OCI-LY3 (cell line): ENCODE measurements at regions not wholly inside any gene's neighbourhood (a gene's known extent, or its start where the extent isn't known, plus 50 kb on each side); places are given as distances from the start of the nearest gene placed in this dataset.

Experiments used
- H2AFZ ChIP-seq: fragments of 200-600, 300-600 bp; shearing (Covaris generic); 2 replicates; pipeline ENCODE4 v1.6.0; 2014; ENCODE audit warnings: antibody characterized with exemption, low read depth, low read length
- H3K27ac ChIP-seq: fragments of 200-600, 300-600 bp; sonication (generic); 2 replicates; pipeline ENCODE4 v1.5.1; 2014; ENCODE audit warnings: mild to moderate bottlenecking, low read length, moderate library complexity, mixed read lengths
- H3K27me3 ChIP-seq: fragments of 200-600, 300-600 bp; sonication (generic); 2 replicates; pipeline ENCODE4 v1.6.1; 2014; ENCODE audit warnings: low read depth, low read length, mixed read lengths
- H3K36me3 ChIP-seq: fragments of 200-600, 300-600 bp; sonication (generic); replicated peaks from 2 replicates; pipeline ENCODE3; 2014; ENCODE audit warnings: low read depth, low read length, mixed read lengths
- H3K4me1 ChIP-seq: fragments of 300-600, 200-600 bp; sonication (generic); 2 replicates; pipeline ENCODE4 v1.6.1; 2014; ENCODE audit warnings: low read length, mixed read lengths
- H3K4me2 ChIP-seq: fragments of 200-600, 300-600 bp; sonication (generic); 2 replicates; pipeline ENCODE4 v1.6.1; 2014; ENCODE audit warnings: low read length, mixed read lengths
- H3K4me3 ChIP-seq: fragments of 300-600, 200-600 bp; sonication (generic); 2 replicates; pipeline ENCODE4 v1.5.1; 2014; ENCODE audit warnings: antibody characterized with exemption, mild to moderate bottlenecking, low read length, moderate library complexity
- H3K79me2 ChIP-seq: fragments of 300-600, 200-600 bp; shearing (Covaris generic); 2 replicates; pipeline ENCODE4 v1.6.1; 2014; ENCODE audit warnings: mild to moderate bottlenecking, low read length, mixed read lengths
- H3K9ac ChIP-seq: fragments of 300-600, 200-600 bp; shearing (Covaris generic); 2 replicates; pipeline ENCODE4 v1.6.0; 2014; ENCODE audit warnings: mild to moderate bottlenecking, low read length, moderate library complexity
- H3K9me3 ChIP-seq: fragments of 200-600, 300-600 bp; shearing (Covaris generic); 2 replicates; pipeline ENCODE4 v1.6.1; 2014; ENCODE audit warnings: low read length, mixed read lengths; ENCODE audit not compliant: insufficient read depth
- H4K20me1 ChIP-seq: fragments of 200-600, 300-600 bp; sonication (generic); 2 replicates; pipeline ENCODE4 v1.6.1; 2016; ENCODE audit warnings: low read length, mixed read lengths; ENCODE audit not compliant: insufficient read depth
- CTCF ChIP-seq: fragments of 200-600, 300-600 bp; sonication (generic); IDR thresholded peaks from 2 replicates; pipeline ENCODE4 v1.5.1; 2014; ENCODE audit warnings: antibody characterized with exemption, low read length, low read depth
- EZH2phosphoT487 ChIP-seq: fragments of 200-600 bp; shearing (Covaris generic); IDR thresholded peaks from 2 replicates; pipeline ENCODE4 v1.6.1; 2018; ENCODE audit warnings: antibody characterized with exemption, mixed run types, low read depth

- H3K4me3 ChIP-seq: no peak overlapping the region
- H3K27ac ChIP-seq: no peak overlapping the region
- H3K79me2 ChIP-seq: no peaks in the 10 kb centered on the region
- H3K36me3 ChIP-seq: no peaks in the 10 kb centered on the region
- H2AFZ ChIP-seq: no peak overlapping the region
- TF ChIP-seq CTCF: no peak
- TF ChIP-seq EZH2phosphoT487: no peak
- H3K9ac ChIP-seq: no peak overlapping the region
- H3K27me3 ChIP-seq: no peaks in the 10 kb centered on the region
- H3K4me2 ChIP-seq: no peak overlapping the region
- H3K9me3 ChIP-seq: no peaks in the 10 kb centered on the region
- H3K4me1 ChIP-seq: no peaks in the 10 kb centered on the region
- H4K20me1 ChIP-seq: no peaks in the 10 kb centered on the region
Observed at GRCh38 chr21:18603980-18604379, 200.4 kb upstream of the TMPRSS15 start.

- TF ChIP-seq EZH2phosphoT487 (no peak), CTCF (no peak)
- Histone ChIP-seq H3K9ac (no peak overlapping the region), H2AFZ (no peak overlapping the region), H3K4me2 (no peak overlapping the region), H4K20me1 (no peaks in the 10 kb centered on the region), H3K79me2 (no peaks in the 10 kb centered on the region), H3K27me3 (no peaks in the 10 kb centered on the region), H3K36me3 (no peaks in the 10 kb centered on the region), H3K4me3 (no peak overlapping the region), H3K9me3 (no peaks in the 10 kb centered on the region), H3K4me1 (no peaks in the 10 kb centered on the region), H3K27ac (no peak overlapping the region)
Observed at GRCh38 chr21:18608226-18608625, 204.6 kb upstream of the TMPRSS15 start.

- no peak overlapping the region for H3K4me3 ChIP-seq
- H3K79me2 ChIP-seq: no peaks in the 10 kb centered on the region
- H3K9me3 ChIP-seq: no peaks in the 10 kb centered on the region
- no peak overlapping the region for H3K27ac ChIP-seq
- H3K4me2 ChIP-seq: no peak overlapping the region
- H3K4me1 ChIP-seq: no peaks in the 10 kb centered on the region
- H2AFZ ChIP-seq: no peak overlapping the region
- no peaks in the 10 kb centered on the region for H3K27me3 ChIP-seq
- H3K36me3 ChIP-seq: no peaks in the 10 kb centered on the region
- no peak overlapping the region for H3K9ac ChIP-seq
- no peaks in the 10 kb centered on the region for H4K20me1 ChIP-seq
- no peak for TF ChIP-seq EZH2phosphoT487
- no peak for TF ChIP-seq CTCF
Observed at GRCh38 chr21:18614303-18614702, 210.7 kb upstream of the TMPRSS15 start.

- Histone ChIP-seq H2AFZ (no peak overlapping the region), H3K79me2 (no peaks in the 10 kb centered on the region), H3K9me3 (no peaks in the 10 kb centered on the region), H3K27ac (no peak overlapping the region), H3K4me2 (no peak overlapping the region), H3K27me3 (no peaks in the 10 kb centered on the region), H3K9ac (no peak overlapping the region), H3K4me1 (no peaks in the 10 kb centered on the region), H4K20me1 (no peaks in the 10 kb centered on the region), H3K36me3 (no peaks in the 10 kb centered on the region), H3K4me3 (no peak overlapping the region)
- TF ChIP-seq CTCF (no peak), EZH2phosphoT487 (no peak)
Observed at GRCh38 chr21:18617291-18617690, 213.7 kb upstream of the TMPRSS15 start.
